ENCODE measurements at regions not wholly inside any gene's neighbourhood (a gene's known extent, or its start where the extent isn't known, plus 50 kb on each side); places are given as distances from the start of the nearest gene placed in this dataset.
"Not testable (repeated sequence)": the region's sequence is repeated elsewhere in the genome, so short reads cannot be mapped to it uniquely, and the experiment has no call there.

GRCh38 chr22:15821088-15821487, 131.3 kb downstream of the POTEH start:
- TF ChIP-seq CTCF, POLR2A (IDR thresholded peaks at IDR 0.05): not testable (repeated sequence)
